Neural cell (in vitro differentiated cells): ENCODE measurements at regions not wholly inside any gene's neighbourhood (a gene's known extent, or its start where the extent isn't known, plus 50 kb on each side); places are given as distances from the start of the nearest gene placed in this dataset.
"Not testable (repeated sequence)": the region's sequence is repeated elsewhere in the genome, so short reads cannot be mapped to it uniquely, and the experiment has no call there.

ENCODE experiments used
- H2AFZ ChIP-seq: fragments of 200-600, 300-800 bp; sonication (generic), shearing (Covaris generic); 2 replicates; pipeline ENCODE4 v1.6.0; 2014; ENCODE audit warnings: low read depth, mild to moderate bottlenecking, antibody characterized with exemption, low read length, moderate library complexity
- H3F3A ChIP-seq: fragments of 200-600 bp; shearing (Covaris generic); 2 replicates; pipeline ENCODE4 v1.6.1; 2016; ENCODE audit warnings: mild to moderate bottlenecking, moderate library complexity, mixed read lengths, antibody characterized with exemption, low read length; ENCODE audit not compliant: insufficient read depth, poor library complexity, severe bottlenecking
- H3K27ac ChIP-seq: fragments of 200-600, 300-800 bp; sonication (generic), shearing (Covaris generic); 2 replicates; pipeline ENCODE4 v1.5.1; 2014; ENCODE audit warnings: mild to moderate bottlenecking, low read length, moderate library complexity
- H3K27me3 ChIP-seq: fragments of 300-800, 200-600 bp; sonication (generic), shearing (Covaris generic); 2 replicates; pipeline ENCODE4 v1.6.0; 2014; ENCODE audit warnings: mild to moderate bottlenecking, low read depth, low read length, moderate library complexity; ENCODE audit not compliant: insufficient read depth
- H3K36me3 ChIP-seq: fragments of 300-800, 200-600 bp; sonication (generic), shearing (Covaris generic); 2 replicates; pipeline ENCODE4 v1.5.1; 2014; ENCODE audit warnings: mild to moderate bottlenecking, antibody characterized with exemption, low read length, moderate library complexity; ENCODE audit not compliant: insufficient read depth
- H3K4me2 ChIP-seq: fragments of 300-800, 200-600 bp; sonication (generic), shearing (Covaris generic); 2 replicates; pipeline ENCODE4 v1.6.0; 2014; ENCODE audit warnings: mild to moderate bottlenecking, low read length
- H3K4me3 ChIP-seq: fragments of 300-800, 200-600 bp; sonication (generic), shearing (Covaris generic); 2 replicates; pipeline ENCODE4 v1.5.1; 2014; ENCODE audit warnings: mild to moderate bottlenecking, low read length, moderate library complexity
- H3K79me2 ChIP-seq: fragments of 200-600 bp; shearing (Covaris generic); replicated peaks from 2 replicates; pipeline ENCODE4 v1.6.0; 2014; ENCODE audit warnings: mild to moderate bottlenecking, low read length, moderate library complexity; ENCODE audit not compliant: insufficient read depth
- H3K9ac ChIP-seq: fragments of 300-800, 200-600 bp; sonication (generic), shearing (Covaris generic); 2 replicates; pipeline ENCODE4 v1.6.1; 2016; ENCODE audit warnings: mild to moderate bottlenecking, low read length, mixed read lengths
- H3K9me2 ChIP-seq: fragments of 200-600 bp; shearing (Covaris generic); 2 replicates; pipeline ENCODE4 v1.6.1; 2016; ENCODE audit warnings: mild to moderate bottlenecking, low read length, mixed read lengths; ENCODE audit not compliant: insufficient read depth
- H3K9me3 ChIP-seq: fragments of 200-600, 300-800 bp; sonication (generic), shearing (Covaris generic); 2 replicates; pipeline ENCODE4 v1.6.1; 2016; ENCODE audit warnings: mild to moderate bottlenecking, mixed run types, low read length, moderate library complexity, mixed read lengths
- H4K20me1 ChIP-seq: fragments of 200-600 bp; shearing (Covaris generic); 2 replicates; pipeline ENCODE4 v1.6.1; 2016; ENCODE audit warnings: mild to moderate bottlenecking, mixed run types; ENCODE audit not compliant: insufficient read depth
- CTCF ChIP-seq: fragments of 450-650 bp; IDR thresholded peaks from 2 replicates; pipeline ENCODE4 v1.5.1; 2014; ENCODE audit warnings: antibody characterized with exemption, mild to moderate bottlenecking, moderate library complexity; ENCODE audit not compliant: poor library complexity, severe bottlenecking
- EP300 ChIP-seq: fragments of 450-650 bp; conservative IDR thresholded peaks from 2 replicates; pipeline ENCODE4 v1.6.1; 2014; ENCODE audit warnings: antibody characterized with exemption, mild to moderate bottlenecking, moderate library complexity; ENCODE audit not compliant: poor library complexity, severe bottlenecking
- EZH2 ChIP-seq: fragments of 200-600, 300-800 bp; shearing (Covaris generic), sonication (generic); IDR thresholded peaks from 2 replicates; pipeline ENCODE4 v1.6.1; 2014; ENCODE audit warnings: antibody characterized with exemption, low read length, borderline replicate concordance, mild to moderate bottlenecking; ENCODE audit not compliant: insufficient read depth, poor library complexity, severe bottlenecking
- MXI1 ChIP-seq: fragments of 450-650 bp; conservative IDR thresholded peaks from 2 replicates; pipeline ENCODE4 v1.6.1; 2014; ENCODE audit warnings: antibody characterized with exemption, mild to moderate bottlenecking; ENCODE audit not compliant: poor library complexity, severe bottlenecking
- POLR2AphosphoS5 ChIP-seq: IDR thresholded peaks from 2 replicates; pipeline ENCODE4 v1.6.1; 2012
- RAD21 ChIP-seq: fragments of 450-650 bp; conservative IDR thresholded peaks from 2 replicates; pipeline ENCODE4 v1.6.1; 2014; ENCODE audit warnings: antibody characterized with exemption, mild to moderate bottlenecking, moderate library complexity
- REST ChIP-seq: IDR thresholded peaks from 2 replicates; pipeline ENCODE4 v1.6.1; 2012; ENCODE audit warnings: borderline replicate concordance
- SMC3 ChIP-seq: fragments of 450-650 bp; conservative IDR thresholded peaks from 2 replicates; pipeline ENCODE4 v1.6.1; 2014; ENCODE audit warnings: antibody characterized with exemption, mild to moderate bottlenecking, moderate library complexity; ENCODE audit not compliant: poor library complexity
- TAF1 ChIP-seq: IDR thresholded peaks from 2 replicates; pipeline ENCODE4 v1.6.1; 2012; ENCODE audit warnings: low read depth

- H3K4me3 ChIP-seq: no peak overlapping the region
- no peaks in the 10 kb centered on the region for H3K79me2 ChIP-seq
- no peak overlapping the region for H2AFZ ChIP-seq
- H3K9me3 ChIP-seq: no peaks in the 10 kb centered on the region
- TF ChIP-seq MXI1: no peak
- no peak for TF ChIP-seq RAD21
- no peak for TF ChIP-seq POLR2AphosphoS5
- no peak for TF ChIP-seq TAF1
- no peak for TF ChIP-seq EZH2
- TF ChIP-seq REST: no peak
- no peak for TF ChIP-seq EP300
- no peak for TF ChIP-seq CTCF
- no peak for TF ChIP-seq SMC3
- H3F3A ChIP-seq: no peaks in the 10 kb centered on the region
- no peak overlapping the region for H3K9ac ChIP-seq
- H3K9me2 ChIP-seq: no peaks in the 10 kb centered on the region
- H3K4me2 ChIP-seq: no peak overlapping the region
- H4K20me1 ChIP-seq: no peaks in the 10 kb centered on the region
- no peaks in the 10 kb centered on the region for H3K27me3 ChIP-seq
- H3K36me3 ChIP-seq: no peaks in the 10 kb centered on the region
- no peak overlapping the region for H3K27ac ChIP-seq
Measured at GRCh38 chr2:53608293-53608692, 159.3 kb upstream of the CHAC2 start.

GRCh38 chr2:53600815-53601214 lies 166.8 kb upstream of the CHAC2 start:
- no peak for TF ChIP-seq RAD21
- no peak for TF ChIP-seq CTCF
- TF ChIP-seq POLR2AphosphoS5: no peak
- TF ChIP-seq EP300: no peak
- no peak for TF ChIP-seq REST
- TF ChIP-seq TAF1: no peak
- TF ChIP-seq SMC3: no peak
- TF ChIP-seq EZH2: no peak
- no peak for TF ChIP-seq MXI1
- Histone ChIP-seq H3K27me3 (no peaks in the 10 kb centered on the region), H3K36me3 (no peaks in the 10 kb centered on the region), H3K9me3 (no peaks in the 10 kb centered on the region), H3K9ac (no peak overlapping the region), H2AFZ (no peak overlapping the region), H3K4me3 (no peak overlapping the region), H3F3A (no peaks in the 10 kb centered on the region), H3K4me2 (no peak overlapping the region), H4K20me1 (no peaks in the 10 kb centered on the region), H3K79me2 (no peaks in the 10 kb centered on the region), H3K27ac (no peak overlapping the region), H3K9me2 (no peaks in the 10 kb centered on the region)

DNA sequence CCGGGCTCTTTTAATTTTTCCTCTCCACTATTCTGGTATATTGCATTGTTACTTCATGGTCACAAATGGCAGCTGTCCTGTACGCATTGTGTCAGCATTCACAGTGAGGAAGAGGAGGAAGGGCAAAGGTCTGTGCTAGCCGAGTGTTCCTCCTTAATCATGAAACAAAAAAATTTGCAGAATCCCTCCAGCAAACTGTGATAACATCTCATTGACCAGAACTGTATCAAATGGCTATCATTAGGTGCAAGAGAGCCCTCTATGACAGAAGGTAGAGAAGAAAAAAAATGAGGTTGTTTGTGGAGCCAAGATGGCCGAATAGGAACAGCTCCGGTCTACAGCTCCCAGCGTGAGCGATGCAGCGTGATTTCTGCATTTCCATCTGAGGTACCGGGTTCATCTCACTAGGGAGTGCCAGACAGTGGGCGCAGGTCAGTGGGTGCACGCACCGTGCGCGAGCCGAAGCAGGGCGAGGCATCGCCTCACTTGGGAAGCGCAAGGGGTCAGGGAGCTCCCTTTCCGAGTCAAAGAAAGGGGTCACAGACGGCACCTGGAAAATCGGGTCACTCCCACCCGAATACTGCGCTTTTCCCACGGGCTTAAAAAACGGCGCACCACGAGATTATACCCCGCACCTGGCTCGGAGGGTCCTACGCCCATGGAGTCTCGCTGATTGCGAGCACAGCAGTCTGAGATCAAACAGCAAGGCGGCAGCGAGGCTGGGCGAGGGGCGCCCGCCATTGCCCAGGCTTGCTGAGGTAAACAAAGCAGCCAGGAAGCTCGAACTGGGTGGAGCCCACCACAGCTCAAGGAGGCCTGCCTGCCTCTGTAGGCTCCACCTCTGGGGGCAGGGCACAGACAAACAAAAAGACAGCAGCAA lies 180.6 kb upstream of the CHAC2 start:
- not testable (repeated sequence) for H4K20me1 ChIP-seq, H3K4me3 ChIP-seq, H3K9me3 ChIP-seq, H3K27me3 ChIP-seq, H3K9me2 ChIP-seq, H3K4me2 ChIP-seq, H3K9ac ChIP-seq, H3K36me3 ChIP-seq, H3K79me2 ChIP-seq, H3K27ac ChIP-seq, H2AFZ ChIP-seq, H3F3A ChIP-seq
